Mammary epithelial cell (primary cell): ENCODE measurements at regions not wholly inside any gene's neighbourhood (a gene's known extent, or its start where the extent isn't known, plus 50 kb on each side); places are given as distances from the start of the nearest gene placed in this dataset.

ENCODE experiments used
- EZH2 ChIP-seq: IDR thresholded peaks from 2 replicates; pipeline ENCODE4 v1.6.1; 2012; ENCODE audit warnings: low read length, inconsistent platforms, borderline replicate concordance
- TF ChIP-seq, protein P1 (sequence below), 2 donors: IDR thresholded peaks in 1 of 2; conservative IDR thresholded peaks in 1 of 2; 2 replicates each; pipeline ENCODE4 v1.5.1; 2011 to 2012; ENCODE audit warnings: inconsistent platforms in 2 of 2, low read length in 2 of 2, mild to moderate bottlenecking in 2 of 2, control low read depth in 1 of 2, low read depth in 1 of 2; ENCODE audit not compliant: insufficient read depth in 1 of 2; ENCODE audit errors: extremely low read depth in 1 of 2

DNA sequence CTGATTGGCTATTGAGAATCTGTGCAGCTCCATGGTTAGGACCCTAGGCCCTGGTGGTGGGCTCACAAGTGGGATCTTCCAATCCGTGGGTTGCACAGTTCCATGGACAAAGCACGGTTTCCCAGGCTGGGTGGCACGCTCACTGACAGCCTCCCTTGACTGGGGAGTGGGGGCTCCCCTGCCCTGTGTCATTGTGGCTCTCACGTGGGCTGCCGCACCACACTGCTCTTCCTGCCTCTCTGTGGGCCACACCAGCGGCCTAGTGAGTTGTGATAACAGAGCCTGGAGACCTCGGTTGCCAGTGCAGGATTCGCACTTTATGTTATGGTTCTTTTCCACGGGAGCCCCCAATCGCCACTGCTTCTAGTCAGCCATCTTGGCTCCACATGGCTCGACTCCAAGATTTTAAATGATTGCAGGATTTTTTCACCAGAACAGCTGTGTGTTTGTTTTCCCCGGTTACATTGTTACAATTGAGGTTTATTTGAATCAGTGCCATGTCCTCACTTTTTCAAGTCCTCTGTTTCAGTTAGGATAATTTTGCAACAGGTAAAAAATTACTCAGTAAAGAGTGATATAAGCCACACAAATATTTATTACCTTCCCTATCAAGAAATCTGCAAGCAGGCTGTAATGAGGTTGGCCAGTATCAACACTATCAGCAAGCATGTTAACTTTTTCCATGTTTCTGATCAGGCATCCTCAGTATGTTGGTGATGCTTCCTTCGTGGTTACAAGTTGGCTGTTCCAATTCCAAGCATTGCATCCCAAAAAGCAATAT, 253.8 kb downstream of the ZNF608 start:
- TF ChIP-seq EZH2 = no peak
- TF ChIP-seq, protein P1, sequence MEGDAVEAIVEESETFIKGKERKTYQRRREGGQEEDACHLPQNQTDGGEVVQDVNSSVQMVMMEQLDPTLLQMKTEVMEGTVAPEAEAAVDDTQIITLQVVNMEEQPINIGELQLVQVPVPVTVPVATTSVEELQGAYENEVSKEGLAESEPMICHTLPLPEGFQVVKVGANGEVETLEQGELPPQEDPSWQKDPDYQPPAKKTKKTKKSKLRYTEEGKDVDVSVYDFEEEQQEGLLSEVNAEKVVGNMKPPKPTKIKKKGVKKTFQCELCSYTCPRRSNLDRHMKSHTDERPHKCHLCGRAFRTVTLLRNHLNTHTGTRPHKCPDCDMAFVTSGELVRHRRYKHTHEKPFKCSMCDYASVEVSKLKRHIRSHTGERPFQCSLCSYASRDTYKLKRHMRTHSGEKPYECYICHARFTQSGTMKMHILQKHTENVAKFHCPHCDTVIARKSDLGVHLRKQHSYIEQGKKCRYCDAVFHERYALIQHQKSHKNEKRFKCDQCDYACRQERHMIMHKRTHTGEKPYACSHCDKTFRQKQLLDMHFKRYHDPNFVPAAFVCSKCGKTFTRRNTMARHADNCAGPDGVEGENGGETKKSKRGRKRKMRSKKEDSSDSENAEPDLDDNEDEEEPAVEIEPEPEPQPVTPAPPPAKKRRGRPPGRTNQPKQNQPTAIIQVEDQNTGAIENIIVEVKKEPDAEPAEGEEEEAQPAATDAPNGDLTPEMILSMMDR (conservative IDR thresholded peaks at IDR 0.05 in 1 of 2, IDR thresholded peaks at IDR 0.05 in 1 of 2; ENCODE audit: extremely low read depth in 1 of 2, insufficient read depth in 1 of 2, low read depth in 1 of 2, low read length in 2 of 2) = no peak
